Inferior parietal cortex (tissue), 1 donor: ENCODE measurements at regions not wholly inside any gene's neighbourhood (a gene's known extent, or its start where the extent isn't known, plus 50 kb on each side); places are given as distances from the start of the nearest gene placed in this dataset.
A peak's percentile ranks its signal among the peaks of the same experiment; 100 is the strongest.

Source experiments
- DNase-seq: peaks from one replicate; pipeline ENCODE4 v3.0.0-alpha.2; 2016; ENCODE audit errors: extremely low spot score

- no peak for DNase-seq
These were observed 377.8 kb upstream of the CHRM3 start for GRCh38 chr1:239008568-239008967.

- DNase-seq, result no peak
These were observed 380.1 kb upstream of the CHRM3 start for GRCh38 chr1:239006276-239006675.

GRCh38 chr1:238999944-239000343 lies 386.4 kb upstream of the CHRM3 start:
- DNase-seq, result no peak

- no peak for DNase-seq
These were observed 387.8 kb upstream of the CHRM3 start for GRCh38 chr1:238998577-238998976.

- DNase-seq, result peak; percentile 68
These were observed 394.4 kb upstream of the CHRM3 start for GRCh38 chr1:238991765-238992495.

- no peak for DNase-seq
These were observed 401.1 kb upstream of the CHRM3 start for GRCh38 chr1:238985312-238985711.

GRCh38 chr1:238982736-238983135 lies 403.6 kb upstream of the CHRM3 start:
- no peak for DNase-seq

- DNase-seq, result no peak
These were observed 404.9 kb upstream of the CHRM3 start for GRCh38 chr1:238981317-238981933.

GRCh38 chr1:238980053-238980452 lies 406.3 kb upstream of the CHRM3 start:
- DNase-seq, result no peak

GRCh38 chr1:238964631-238965030 lies 421.7 kb upstream of the CHRM3 start:
- DNase-seq, result no peak

GRCh38 chr1:238962941-238963340 lies 423.4 kb upstream of the CHRM3 start:
- DNase-seq, result no peak

- DNase-seq, result no peak
These were observed 424.6 kb upstream of the CHRM3 start for GRCh38 chr1:238961790-238962189.

- no peak for DNase-seq
These were observed 426.3 kb upstream of the CHRM3 start for GRCh38 chr1:238960071-238960470.

- DNase-seq, result no peak
These were observed 430.4 kb upstream of the CHRM3 start for GRCh38 chr1:238955934-238956333.

GRCh38 chr1:238954865-238955264 lies 431.5 kb upstream of the CHRM3 start:
- no peak for DNase-seq

- DNase-seq, result no peak
These were observed 432.8 kb upstream of the CHRM3 start for GRCh38 chr1:238953448-238954010.

GRCh38 chr1:238951809-238952208 lies 434.6 kb upstream of the CHRM3 start:
- peak; percentile 54 for DNase-seq

GRCh38 chr1:238950784-238951183 lies 435.6 kb upstream of the CHRM3 start:
- DNase-seq, result no peak

GRCh38 chr1:238950017-238950416 lies 436.4 kb upstream of the CHRM3 start:
- no peak for DNase-seq

- no peak for DNase-seq
These were observed 442.3 kb upstream of the CHRM3 start for GRCh38 chr1:238944028-238944427.

GRCh38 chr1:238927899-238928298 lies 458.5 kb upstream of the CHRM3 start:
- no peak for DNase-seq

- no peak for DNase-seq
These were observed 469.5 kb upstream of the CHRM3 start for GRCh38 chr1:238916828-238917227.

- no peak for DNase-seq
These were observed 472.0 kb upstream of the CHRM3 start for GRCh38 chr1:238914346-238914745.
